K562 (cell line): ENCODE measurements at regions not wholly inside any gene's neighbourhood (a gene's known extent, or its start where the extent isn't known, plus 50 kb on each side); places are given as distances from the start of the nearest gene placed in this dataset.

Experiments
- ATAC-seq: fragments of 200-7000 bp; cut with Tn5 transposase; 3 replicates; pipeline ENCODE4 v1.9.1; 2020; ENCODE audit warnings: moderate library complexity
- BruUV-seq: library from RNA; stranded (reverse); fragments of 400-500 nt; replicated peaks from 2 replicates; lab custom pipeline; 2021; lab: Mats Ljungman, UMichigan
- CTCF ChIA-PET: fragments of 300-600 bp; formaldehyde crosslinking; extraction: SDS; loops from one replicate; lab custom pipeline; 2021; ENCODE audit warnings: low intra/inter-chr PET ratio; lab: Yijun Ruan, JAX
- POLR2A ChIA-PET: fragments of 300-600, 350-650 bp; sonication (Branson Sonifier 250); formaldehyde crosslinking; extraction: SDS; loops from one replicate; lab custom pipeline; 2021; ENCODE audit warnings: antibody characterized with exemption, inconsistent platforms; lab: Yijun Ruan, JAX
- DNase-seq, 4 experiments: peaks; one replicate each; pipeline versions ENCODE4 v3.0.0 to v3.0.0-alpha.2; 2011 to 2018; ENCODE audit warnings: low spot score in 3 of 4, mixed read lengths in 3 of 4; ENCODE audit errors: extremely low read depth in 1 of 4
- FAIRE-seq: peaks from 2 replicates; lab custom pipeline; 2011; peaks lifted over from hg19 to GRCh38; lab: Jason Lieb, UNC
- H2AFZ ChIP-seq: 2 replicates; pipeline ENCODE4 v1.6.0; 2011; ENCODE audit warnings: low read depth, low read length, control low read depth, inconsistent platforms
- H3K27ac ChIP-seq: fragments of 200-600 bp; 3 replicates; pipeline ENCODE4 v1.8.0; 2011; ENCODE audit warnings: low read depth, mild to moderate bottlenecking, control low read depth, inconsistent platforms, low read length, moderate library complexity, mixed read lengths; ENCODE audit errors: extremely low read depth
- H3K27me3 ChIP-seq, 2 experiments: fragments of 300-600 bp in 1 of 2; 2 replicates in 1 of 2; 3 replicates in 1 of 2; pipeline versions ENCODE4 v1.6.0 to v1.8.0; 2011; ENCODE audit warnings: inconsistent platforms in 2 of 2, low read length in 2 of 2, mild to moderate bottlenecking in 1 of 2, mixed read lengths in 1 of 2, moderate library complexity in 1 of 2; ENCODE audit not compliant: control insufficient read depth in 2 of 2, insufficient read depth in 2 of 2
- H3K36me3 ChIP-seq: fragments of 300-600 bp; 3 replicates; pipeline ENCODE4 v1.8.0; 2011; ENCODE audit warnings: mild to moderate bottlenecking, low read length, inconsistent platforms; ENCODE audit not compliant: control insufficient read depth, insufficient read depth
- H3K4me1 ChIP-seq, 2 experiments: fragments of 200-600 bp in 1 of 2; replicated peaks in 1 of 2; 2 replicates in 1 of 2; 3 replicates in 1 of 2; pipeline versions ENCODE4 v1.5.1 to v1.8.0; 2011; ENCODE audit warnings: inconsistent platforms in 2 of 2, low read length in 2 of 2, mild to moderate bottlenecking in 1 of 2, mixed read lengths in 1 of 2, moderate library complexity in 1 of 2; ENCODE audit not compliant: control insufficient read depth in 2 of 2, insufficient read depth in 2 of 2
- H3K4me2 ChIP-seq: 2 replicates; pipeline ENCODE4 v1.6.1; 2011; ENCODE audit warnings: low read length, control low read depth, inconsistent platforms, mixed read lengths; ENCODE audit not compliant: insufficient read depth
- H3K4me3 ChIP-seq: fragments of 200-600 bp; sonication (generic), shearing (Covaris generic); 2 replicates; pipeline ENCODE4 v1.5.1; 2016; ENCODE audit warnings: control low read depth, inconsistent platforms
- H3K79me2 ChIP-seq: fragments of 200-600 bp; 3 replicates; pipeline ENCODE4 v1.8.0; 2011; ENCODE audit warnings: low read length, inconsistent platforms; ENCODE audit not compliant: control insufficient read depth, insufficient read depth
- H3K9ac ChIP-seq, 2 experiments: 2 replicates each; pipeline versions ENCODE4 v1.6.0 to v1.6.1; 2011; ENCODE audit warnings: low read depth in 2 of 2, low read length in 2 of 2, control low read depth in 1 of 2, inconsistent platforms in 1 of 2, mild to moderate bottlenecking in 1 of 2, mixed read lengths in 1 of 2; ENCODE audit not compliant: insufficient read depth in 1 of 2
- H3K9me1 ChIP-seq: one replicate; pipeline ENCODE4 v1.6.0; 2011; ENCODE audit warnings: inconsistent platforms, mild to moderate bottlenecking, low read length, moderate library complexity; ENCODE audit not compliant: control insufficient read depth, insufficient read depth
- H3K9me3 ChIP-seq: replicated peaks from 2 replicates; pipeline ENCODE4 v1.5.1; 2011; ENCODE audit warnings: low read depth, low read length, inconsistent platforms; ENCODE audit not compliant: control insufficient read depth, insufficient read depth
- H4K20me1 ChIP-seq: replicated peaks from 2 replicates; pipeline ENCODE4 v1.6.1; 2011; ENCODE audit warnings: low read length, inconsistent platforms, mixed read lengths; ENCODE audit not compliant: control insufficient read depth, insufficient read depth
- ESRRA ChIP-seq: fragments of 450-650 bp; IDR thresholded peaks from 2 replicates; pipeline ENCODE4 v1.6.1; 2014; ENCODE audit warnings: low read depth, mild to moderate bottlenecking, moderate library complexity, borderline replicate concordance
- GTF2A2 ChIP-seq: IDR thresholded peaks from 2 replicates; pipeline ENCODE4 v1.6.1; 2016; ENCODE audit warnings: mild to moderate bottlenecking, missing genetic modification characterization, missing compliant biosample characterization
- POLR2AphosphoS5 ChIP-seq: IDR thresholded peaks from 2 replicates; pipeline ENCODE4 v1.6.1; 2011; ENCODE audit warnings: mild to moderate bottlenecking, low read depth, low read length, moderate library complexity; ENCODE audit not compliant: control insufficient read depth, insufficient read depth
- RCOR1 ChIP-seq, 2 experiments: IDR thresholded peaks; 2 replicates each; pipeline ENCODE4 v1.6.1; 2012; ENCODE audit warnings: low read depth in 2 of 2, low read length in 2 of 2, borderline replicate concordance in 1 of 2, improper control_type of control experiment in 1 of 2
- ZBTB11 ChIP-seq, 3 experiments: fragments of 200-800 bp in 1 of 3; fragments of 250-450 bp in 1 of 3; fragments of 450-650 bp in 1 of 3; sonication (Bioruptor Pico) in 1 of 3; sonication (Bioruptor generic) in 1 of 3; formaldehyde crosslinking in 1 of 3; IDR thresholded peaks; 2 replicates each; pipeline versions ENCODE4 v1.6.1 to v1.8.0; 2016 to 2022; ENCODE audit warnings: mild to moderate bottlenecking in 2 of 3, missing genetic modification characterization in 2 of 3, missing compliant biosample characterization in 1 of 3, moderate library complexity in 1 of 3
- ZBTB9 ChIP-seq: fragments of 450-650 bp; formaldehyde crosslinking; IDR thresholded peaks from 2 replicates; pipeline ENCODE4 v1.4.0; 2020; ENCODE audit warnings: mild to moderate bottlenecking, moderate library complexity
- ZNF395 ChIP-seq: fragments of 200-800 bp; sonication (Bioruptor generic); IDR thresholded peaks from 2 replicates; pipeline ENCODE4 v1.6.1; 2017; ENCODE audit warnings: missing genetic modification characterization, missing compliant biosample characterization
- ZNF766 ChIP-seq: fragments of 200-800 bp; sonication (Bioruptor generic); conservative IDR thresholded peaks from 2 replicates; pipeline ENCODE4 v1.6.1; 2016; ENCODE audit warnings: missing genetic modification characterization, missing compliant biosample characterization
- WGBS: fragments of 100-300 bp; shearing (Covaris generic); methylation state at CpG from one replicate; pipeline ENCODE4 v1.1.6; 2016; ENCODE audit warnings: low coverage, mixed read lengths; ENCODE audit not compliant: insufficient coverage; ENCODE audit errors: missing lambda C conversion rate; 5-methylcytosine and 5-hydroxymethylcytosine counted together
- in situ Hi-C: fragments of 300-500 bp; cut with MboI; formaldehyde crosslinking; loops from 4 replicates; pipeline ENCODE4 v1.15.0; 2018; ENCODE audit warnings: inconsistent platforms, mixed read lengths
- intact Hi-C: fragments of 100-400 bp; cut with micrococcal nuclease; formaldehyde crosslinking; loops from 2 replicates; pipeline ENCODE4 v1.14.2; 2022
- TF ChIP-seq, protein P1 (sequence below): fragments of 450-650 bp; formaldehyde crosslinking; IDR thresholded peaks from 2 replicates; pipeline ENCODE4 v1.4.0; 2022; ENCODE audit warnings: missing genetic modification characterization

DNA sequence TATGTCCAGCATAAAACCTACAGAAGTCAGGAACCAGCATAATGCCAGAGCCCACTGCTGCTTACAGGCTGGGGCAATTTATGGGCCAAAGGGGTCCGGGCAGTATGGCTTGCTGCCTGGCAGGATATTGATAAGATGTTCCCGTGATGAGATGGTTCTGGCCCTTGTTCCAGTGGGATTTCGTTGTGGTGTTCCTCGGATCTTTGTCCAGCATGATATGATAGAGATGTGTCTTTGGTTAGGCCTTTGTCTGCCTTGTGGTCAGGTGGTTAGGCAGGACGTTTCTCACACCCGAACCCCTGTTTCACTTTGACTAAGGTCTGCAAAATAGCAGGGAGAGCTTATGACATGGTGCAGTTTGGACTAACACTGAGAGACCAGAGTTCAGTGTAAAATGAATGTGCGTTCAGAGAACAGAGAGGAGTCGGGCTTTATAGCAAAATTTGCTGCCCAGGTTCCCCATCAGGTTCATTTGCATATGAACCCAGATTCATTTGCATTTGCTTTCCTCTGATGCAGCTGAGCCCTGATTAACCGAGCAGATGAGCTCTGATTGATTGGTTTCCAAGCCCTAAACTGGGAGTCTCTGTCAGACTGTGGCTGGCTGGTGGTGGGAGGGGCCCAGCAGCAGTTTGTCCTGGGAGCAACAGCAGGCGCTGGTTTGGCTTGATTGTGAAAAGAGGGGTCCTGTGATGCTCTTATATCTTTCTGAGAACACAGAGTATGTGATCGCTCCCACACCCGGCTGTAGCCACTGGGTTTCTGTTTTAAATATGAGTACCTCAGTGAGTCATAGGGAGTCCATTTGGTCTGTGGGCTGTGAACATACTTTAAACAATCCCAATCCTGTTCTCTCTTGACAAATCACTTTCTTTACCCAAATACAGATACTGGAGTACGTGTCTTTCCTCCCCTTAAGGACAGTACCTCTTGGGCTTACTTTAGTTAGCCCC, 156.3 kb upstream of the PZP start:
- Histone ChIP-seq H3K9me3 (no peaks in the 10 kb centered on the region; the same call in 1 of the 2 replicates), H3K4me2 (no peak overlapping the region), H3K79me2 (no peaks in the 10 kb centered on the region), H2AFZ (peak overlapping the region; percentile 27; the same call in 1 of the 2 replicates), H4K20me1 (no peaks in the 10 kb centered on the region), H3K36me3 (no peaks in the 10 kb centered on the region), H3K9ac (no peak overlapping the region), H3K27ac (no peak overlapping the region), H3K4me1 (peaks cover 0 to 23% of the 10 kb centered on the region in 2 experiments; a peak in 4 of 5 replicates), H3K4me3 (no peak overlapping the region), H3K27me3 (no peaks in the 10 kb centered on the region), H3K9me1 (no peaks in the 10 kb centered on the region)
- FAIRE-seq (no peak), ATAC-seq (no peak), DNase-seq (peak in 1 of 4 experiments; percentile 16)
- no TSS peak for BruUV-seq
- CTCF ChIA-PET: no interaction called here
- intact Hi-C loops: no loop called here
- in situ Hi-C loops: no loop called here
- POLR2A ChIA-PET: interaction anchor here (0.8 kb wide), 1 partner anchor 296 kb away, joined by 3 read pairs; no protein-coding TSS in a partner anchor
- WGBS: 15% methylated on average over 13 of the region's 13 CpGs
- TF ChIP-seq, protein P1, sequence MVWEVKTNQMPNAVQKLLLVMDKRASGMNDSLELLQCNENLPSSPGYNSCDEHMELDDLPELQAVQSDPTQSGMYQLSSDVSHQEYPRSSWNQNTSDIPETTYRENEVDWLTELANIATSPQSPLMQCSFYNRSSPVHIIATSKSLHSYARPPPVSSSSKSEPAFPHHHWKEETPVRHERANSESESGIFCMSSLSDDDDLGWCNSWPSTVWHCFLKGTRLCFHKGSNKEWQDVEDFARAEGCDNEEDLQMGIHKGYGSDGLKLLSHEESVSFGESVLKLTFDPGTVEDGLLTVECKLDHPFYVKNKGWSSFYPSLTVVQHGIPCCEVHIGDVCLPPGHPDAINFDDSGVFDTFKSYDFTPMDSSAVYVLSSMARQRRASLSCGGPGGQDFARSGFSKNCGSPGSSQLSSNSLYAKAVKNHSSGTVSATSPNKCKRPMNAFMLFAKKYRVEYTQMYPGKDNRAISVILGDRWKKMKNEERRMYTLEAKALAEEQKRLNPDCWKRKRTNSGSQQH (CRISPR knock-in tag): peak; percentile 89
- TF ChIP-seq RCOR1 (IDR thresholded peaks at IDR 0.05; ENCODE audit: borderline replicate concordance in 1 of 2, low read depth in 2 of 2, low read length in 2 of 2): peak in 1 of 2 experiments; percentile 25; a peak in 1 of 4 replicates
- TF ChIP-seq ZBTB9 (CRISPR knock-in tag): peak; percentile 55; the same call in 1 of the 2 replicates
- TF ChIP-seq ZNF766 (CRISPR knock-in tag): 0 out of 2 replicates have a peak, but pooled peaks have one; percentile 30
- 0 out of 2 replicates have a peak, but pooled peaks have one; percentile 17 for TF ChIP-seq ZNF395 (CRISPR knock-in tag)
- peak; percentile 60 for TF ChIP-seq POLR2AphosphoS5
- no peak for TF ChIP-seq ESRRA
- TF ChIP-seq GTF2A2 (tag): peak; percentile 91
- TF ChIP-seq ZBTB11 (CRISPR knock-in tag; IDR thresholded peaks at IDR 0.05): 0 out of 6 replicates have a peak, but pooled peaks of 1 of the 3 experiments have one; percentile 25
